ENCODE measurements at regions not wholly inside any gene's neighbourhood (a gene's known extent, or its start where the extent isn't known, plus 50 kb on each side); places are given as distances from the start of the nearest gene placed in this dataset.

DNA sequence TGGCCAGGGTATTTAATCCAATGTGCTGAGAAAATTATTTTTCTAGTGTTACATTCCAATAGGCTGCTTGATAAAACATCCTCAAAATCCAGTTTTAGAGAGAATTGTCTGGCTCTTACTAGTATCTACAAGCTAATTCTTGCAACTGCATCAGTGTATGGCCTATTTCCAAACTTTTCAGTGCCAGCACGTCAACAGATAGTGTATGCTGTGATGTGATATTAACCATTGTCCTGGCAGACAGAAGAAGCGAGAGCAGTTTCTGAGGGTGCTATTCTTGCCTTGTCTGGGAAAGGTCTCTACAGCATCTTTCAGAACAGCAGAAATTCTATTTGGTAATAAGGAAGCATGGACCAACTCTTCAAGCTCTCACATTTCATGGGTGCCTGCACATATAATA is 174.2 kb upstream of the CDH12 start:
- no peak for TF ChIP-seq CTCF (IDR thresholded peaks at IDR 0.05; ENCODE audit: insufficient read depth, low read length, poor library complexity, severe bottlenecking)
- Histone ChIP-seq H3K4me3 (replicated peaks; ENCODE audit: low read depth, low read length) (no peak overlapping the region), H3K27me3 (replicated peaks; ENCODE audit: control insufficient read depth, insufficient read depth, low read length) (no peaks in the 10 kb centered on the region), H3K36me3 (ENCODE audit: control insufficient read depth, insufficient read depth, low read length) (no peaks in the 10 kb centered on the region)
- no peak for DNase-seq (ENCODE audit: extremely low read depth, insufficient read length)

- no peak for TF ChIP-seq CTCF (IDR thresholded peaks at IDR 0.05; ENCODE audit: insufficient read depth, low read length, poor library complexity, severe bottlenecking)
- H3K4me3 ChIP-seq (replicated peaks; ENCODE audit: low read depth, low read length) = no peak overlapping the region
- DNase-seq (ENCODE audit: extremely low read depth, insufficient read length) = no peak
- no peaks in the 10 kb centered on the region for H3K27me3 ChIP-seq (replicated peaks; ENCODE audit: control insufficient read depth, insufficient read depth, low read length)
- no peaks in the 10 kb centered on the region for H3K36me3 ChIP-seq (ENCODE audit: control insufficient read depth, insufficient read depth, low read length)
These were observed 173.4 kb upstream of the CDH12 start for GRCh38 chr5:23026252-23027170.

GRCh38 chr5:23025629-23026233 is 172.6 kb upstream of the CDH12 start:
- H3K4me3 ChIP-seq (replicated peaks; ENCODE audit: low read depth, low read length) = no peak overlapping the region

GRCh38 chr5:23024470-23024869 is 171.3 kb upstream of the CDH12 start:
- no peak for TF ChIP-seq CTCF (IDR thresholded peaks at IDR 0.05; ENCODE audit: insufficient read depth, low read length, poor library complexity, severe bottlenecking)
- Histone ChIP-seq H3K36me3 (ENCODE audit: control insufficient read depth, insufficient read depth, low read length) (no peaks in the 10 kb centered on the region), H3K4me3 (replicated peaks; ENCODE audit: low read depth, low read length) (no peak overlapping the region), H3K27me3 (replicated peaks; ENCODE audit: control insufficient read depth, insufficient read depth, low read length) (no peaks in the 10 kb centered on the region)
- DNase-seq (ENCODE audit: extremely low read depth, insufficient read length) = no peak

More at GRCh38 chr5:23025629-23026233, 172.6 kb upstream of the CDH12 start:
- no peaks in the 10 kb centered on the region for H3K36me3 ChIP-seq (ENCODE audit: control insufficient read depth, insufficient read depth, low read length)
- DNase-seq (ENCODE audit: extremely low read depth, insufficient read length) = no peak
- no peaks in the 10 kb centered on the region for H3K27me3 ChIP-seq (replicated peaks; ENCODE audit: control insufficient read depth, insufficient read depth, low read length)
- no peak for TF ChIP-seq CTCF (IDR thresholded peaks at IDR 0.05; ENCODE audit: insufficient read depth, low read length, poor library complexity, severe bottlenecking)

DNA sequence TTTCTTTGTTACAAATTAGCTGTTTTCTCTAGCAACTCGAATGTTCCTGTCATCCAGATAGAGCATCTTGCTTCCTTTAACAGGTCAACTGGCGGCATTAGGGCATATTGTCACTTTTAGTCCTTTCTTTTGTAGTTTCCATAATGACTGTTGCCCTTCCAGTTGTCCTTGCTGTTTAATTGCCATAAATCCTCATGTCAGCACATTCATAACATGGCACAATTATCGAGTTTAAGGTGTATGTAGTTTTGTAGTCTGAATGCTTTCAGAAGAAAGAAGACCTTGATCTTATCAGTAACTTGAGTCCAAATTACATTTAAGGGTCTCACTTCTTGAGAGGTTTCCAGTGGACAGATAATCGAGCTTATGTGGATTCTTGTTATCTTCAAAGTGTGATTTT is 161.7 kb upstream of the CDH12 start:
- no peak for TF ChIP-seq CTCF (IDR thresholded peaks at IDR 0.05; ENCODE audit: insufficient read depth, low read length, poor library complexity, severe bottlenecking)
- DNase-seq (ENCODE audit: extremely low read depth, insufficient read length) = no peak
- H3K27me3 ChIP-seq (replicated peaks; ENCODE audit: control insufficient read depth, insufficient read depth, low read length) = no peaks in the 10 kb centered on the region
- no peaks in the 10 kb centered on the region for H3K36me3 ChIP-seq (ENCODE audit: control insufficient read depth, insufficient read depth, low read length)
- no peak overlapping the region for H3K4me3 ChIP-seq (replicated peaks; ENCODE audit: low read depth, low read length)

Measured in GM06990 (cell line).